ENCODE measurements at regions not wholly inside any gene's neighbourhood (a gene's known extent, or its start where the extent isn't known, plus 50 kb on each side); places are given as distances from the start of the nearest gene placed in this dataset.

- no peak for DNase-seq (ENCODE audit: low spot score in 2 of 2)
- H3K9me3 ChIP-seq: no peaks in the 10 kb centered on the region
- H3K4me1 ChIP-seq: peaks cover 0 to 4% of the 10 kb centered on the region in 2 donors
- intact Hi-C loops (cut with DNase I): no loop called here
- H3K27me3 ChIP-seq: no peaks in the 10 kb centered on the region
- H3K4me3 ChIP-seq: no peak overlapping the region
- H3K36me3 ChIP-seq: no peaks in the 10 kb centered on the region
- H3K27ac ChIP-seq: no peak overlapping the region
- TF ChIP-seq CTCF (IDR thresholded peaks at IDR 0.05): no peak
Observed at GRCh38 chr3:174618368-174619080, 240.6 kb upstream of the NAALADL2 start.

DNA sequence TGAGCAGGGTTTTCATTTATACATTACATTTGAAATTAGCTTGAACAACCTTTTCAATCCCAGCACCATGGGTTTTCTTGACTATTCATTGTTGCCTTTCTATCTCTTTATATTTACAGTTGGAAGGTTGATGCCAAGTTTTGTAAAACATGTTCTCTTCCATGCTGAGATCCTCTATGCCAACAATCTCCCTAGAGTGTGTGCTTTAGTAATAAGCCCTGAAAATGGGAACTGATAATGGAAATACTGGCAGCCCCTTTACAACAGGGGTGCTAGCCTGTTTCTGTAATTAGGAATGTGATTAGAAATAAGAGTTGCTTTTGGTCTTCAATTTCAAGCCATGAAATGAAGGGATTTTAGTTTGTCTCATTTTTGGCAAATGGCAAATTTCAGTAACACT, 239.9 kb upstream of the NAALADL2 start:
- H3K9me3 ChIP-seq: no peaks in the 10 kb centered on the region
- H3K27ac ChIP-seq: no peak overlapping the region
- no peak overlapping the region for H3K4me3 ChIP-seq
- H3K27me3 ChIP-seq: no peaks in the 10 kb centered on the region
- no peak for TF ChIP-seq CTCF (IDR thresholded peaks at IDR 0.05)
- intact Hi-C loops (cut with DNase I): no loop called here
- DNase-seq (ENCODE audit: low spot score in 2 of 2): no peak
- peaks cover 0 to 4% of the 10 kb centered on the region in 2 donors for H3K4me1 ChIP-seq
- no peaks in the 10 kb centered on the region for H3K36me3 ChIP-seq

DNA sequence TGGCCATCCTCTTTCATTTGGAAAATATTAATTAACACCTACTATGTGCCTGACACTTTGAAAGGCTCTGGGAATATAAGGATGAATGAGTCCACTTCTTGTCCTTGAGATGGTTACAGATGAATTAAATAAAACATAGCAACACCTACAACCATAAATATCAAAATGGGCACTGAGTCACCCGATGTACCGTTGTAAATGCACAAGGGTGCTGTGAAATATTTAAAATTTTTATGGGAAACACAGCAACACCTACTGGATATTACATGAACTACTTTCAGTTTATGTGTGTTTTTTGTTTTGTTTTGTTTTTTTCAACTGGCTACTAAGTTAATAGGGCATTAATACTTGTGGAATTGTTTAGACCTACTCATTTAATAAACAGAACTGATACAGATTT, 239.0 kb upstream of the NAALADL2 start:
- no peaks in the 10 kb centered on the region for H3K9me3 ChIP-seq
- no peak for TF ChIP-seq CTCF (IDR thresholded peaks at IDR 0.05)
- H3K4me1 ChIP-seq: peaks cover 0 to 4% of the 10 kb centered on the region in 2 donors
- no peak for DNase-seq (ENCODE audit: low spot score in 2 of 2)
- H3K27me3 ChIP-seq: no peaks in the 10 kb centered on the region
- intact Hi-C loops (cut with DNase I): no loop called here
- H3K27ac ChIP-seq: no peak overlapping the region
- no peaks in the 10 kb centered on the region for H3K36me3 ChIP-seq
- no peak overlapping the region for H3K4me3 ChIP-seq

- no peak overlapping the region for H3K27ac ChIP-seq
- intact Hi-C loops (cut with DNase I): no loop called here
- no peaks in the 10 kb centered on the region for H3K9me3 ChIP-seq
- no peak overlapping the region for H3K4me3 ChIP-seq
- no peaks in the 10 kb centered on the region for H3K36me3 ChIP-seq
- no peak for DNase-seq (ENCODE audit: low spot score in 2 of 2)
- no peaks in the 10 kb centered on the region for H3K27me3 ChIP-seq
- TF ChIP-seq CTCF (IDR thresholded peaks at IDR 0.05): no peak
- peaks cover 0 to 4% of the 10 kb centered on the region in 2 donors for H3K4me1 ChIP-seq
Observed at GRCh38 chr3:174620855-174621472, 238.2 kb upstream of the NAALADL2 start.

GRCh38 chr3:174633342-174633741, 225.8 kb upstream of the NAALADL2 start:
- no peak for TF ChIP-seq CTCF (IDR thresholded peaks at IDR 0.05)
- Histone ChIP-seq H3K4me3 (no peak overlapping the region), H3K4me1 (no peaks in the 10 kb centered on the region), H3K27ac (no peak overlapping the region), H3K9me3 (no peaks in the 10 kb centered on the region), H3K36me3 (no peaks in the 10 kb centered on the region), H3K27me3 (no peaks in the 10 kb centered on the region)
- DNase-seq (ENCODE audit: low spot score in 2 of 2): no peak
- intact Hi-C loops (cut with DNase I): no loop called here
